ENCODE measurements at regions not wholly inside any gene's neighbourhood (a gene's known extent, or its start where the extent isn't known, plus 50 kb on each side); places are given as distances from the start of the nearest gene placed in this dataset.

DNA sequence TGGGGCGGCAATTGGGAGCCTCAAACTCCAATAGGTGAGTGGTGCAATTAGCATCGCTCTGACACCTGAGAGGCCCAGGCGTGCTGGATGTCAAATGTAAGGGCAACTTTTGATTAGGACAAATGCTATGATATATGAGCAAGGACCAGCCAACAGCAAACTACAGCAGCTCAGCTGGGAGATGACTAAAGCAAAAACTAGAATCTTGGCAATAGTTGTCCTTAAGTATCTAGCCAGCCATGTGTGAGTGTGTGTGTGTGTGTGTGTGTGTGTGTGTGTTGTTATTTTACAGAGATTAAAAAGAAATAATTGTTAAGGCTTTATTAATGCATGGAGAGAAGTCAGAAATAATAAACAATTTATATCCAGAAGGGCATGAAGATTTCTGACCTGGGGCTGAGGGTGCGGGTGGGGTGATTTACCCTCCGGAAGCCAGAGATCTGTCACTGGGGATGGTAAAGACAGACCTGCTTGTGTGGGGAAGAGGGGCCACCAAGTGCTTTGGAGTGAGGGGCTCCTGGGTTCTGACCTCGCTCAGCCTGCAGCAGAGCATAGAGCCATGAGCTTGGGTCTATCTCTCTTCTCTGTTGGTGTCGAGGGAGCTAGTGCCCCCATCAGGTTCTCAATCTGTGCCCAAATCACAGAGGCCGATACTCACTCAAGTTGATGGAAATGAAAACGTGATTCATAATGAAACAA, 77.3 kb downstream of the EMX2 start:
- no peak for TF ChIP-seq POLR2AphosphoS5 (IDR thresholded peaks at IDR 0.05; ENCODE audit: low read depth, low read length)
- no peak for TF ChIP-seq CHD2 (IDR thresholded peaks at IDR 0.05; ENCODE audit: low read length, partially characterized antibody)
- no peak for TF ChIP-seq RAD21 (IDR thresholded peaks at IDR 0.05; ENCODE audit: low read length)
- TF ChIP-seq, protein P1, sequence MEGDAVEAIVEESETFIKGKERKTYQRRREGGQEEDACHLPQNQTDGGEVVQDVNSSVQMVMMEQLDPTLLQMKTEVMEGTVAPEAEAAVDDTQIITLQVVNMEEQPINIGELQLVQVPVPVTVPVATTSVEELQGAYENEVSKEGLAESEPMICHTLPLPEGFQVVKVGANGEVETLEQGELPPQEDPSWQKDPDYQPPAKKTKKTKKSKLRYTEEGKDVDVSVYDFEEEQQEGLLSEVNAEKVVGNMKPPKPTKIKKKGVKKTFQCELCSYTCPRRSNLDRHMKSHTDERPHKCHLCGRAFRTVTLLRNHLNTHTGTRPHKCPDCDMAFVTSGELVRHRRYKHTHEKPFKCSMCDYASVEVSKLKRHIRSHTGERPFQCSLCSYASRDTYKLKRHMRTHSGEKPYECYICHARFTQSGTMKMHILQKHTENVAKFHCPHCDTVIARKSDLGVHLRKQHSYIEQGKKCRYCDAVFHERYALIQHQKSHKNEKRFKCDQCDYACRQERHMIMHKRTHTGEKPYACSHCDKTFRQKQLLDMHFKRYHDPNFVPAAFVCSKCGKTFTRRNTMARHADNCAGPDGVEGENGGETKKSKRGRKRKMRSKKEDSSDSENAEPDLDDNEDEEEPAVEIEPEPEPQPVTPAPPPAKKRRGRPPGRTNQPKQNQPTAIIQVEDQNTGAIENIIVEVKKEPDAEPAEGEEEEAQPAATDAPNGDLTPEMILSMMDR (IDR thresholded peaks at IDR 0.05): no peak

All from SK-N-SH (cell line).